ENCODE measurements at regions not wholly inside any gene's neighbourhood (a gene's known extent, or its start where the extent isn't known, plus 50 kb on each side); places are given as distances from the start of the nearest gene placed in this dataset.

GRCh38 chr12:87381742-87382141 lies 647.5 kb downstream of the C12orf50 start:
- DNase-seq: peak in 1 of 3 donors; percentile 7
- Histone ChIP-seq H3K27me3 (replicated peaks in 2 of 5; ENCODE audit: control insufficient read depth in 4 of 5, insufficient read depth in 5 of 5, low read length in 4 of 5) (no peaks in the 10 kb centered on the region), H3K4me1 (ENCODE audit: control extremely low read depth in 1 of 4, control insufficient read depth in 4 of 4, insufficient read depth in 4 of 4, low read length in 3 of 4) (no peaks in the 10 kb centered on the region), H3K27ac (ENCODE audit: insufficient read depth in 1 of 2, low read depth in 1 of 2, low read length in 2 of 2, poor library complexity in 1 of 2, severe bottlenecking in 2 of 2) (no peak overlapping the region), H3K9me3 (ENCODE audit: control extremely low read depth in 1 of 5, control insufficient read depth in 4 of 5, insufficient read depth in 2 of 5, low read depth in 1 of 5, low read length in 4 of 5) (no peaks in the 10 kb centered on the region), H3K4me3 (ENCODE audit: control insufficient read depth in 1 of 7, extremely low read depth in 1 of 7, insufficient read depth in 4 of 7, low read depth in 2 of 7, low read length in 6 of 7) (no peak overlapping the region), H3K36me3 (ENCODE audit: control insufficient read depth in 4 of 4, insufficient read depth in 4 of 4, low read length in 3 of 4) (no peaks in the 10 kb centered on the region)
- ChIA-PET CTCF (no interaction called here), POLR2A (no interaction called here)
- no CpG with 5 or more reads among the region's 1 CpG for WGBS (ENCODE audit: insufficient coverage)

- ChIA-PET CTCF (no interaction called here), POLR2A (no interaction called here)
Measured at GRCh38 chr12:87378526-87378925, 650.7 kb downstream of the C12orf50 start.

DNA sequence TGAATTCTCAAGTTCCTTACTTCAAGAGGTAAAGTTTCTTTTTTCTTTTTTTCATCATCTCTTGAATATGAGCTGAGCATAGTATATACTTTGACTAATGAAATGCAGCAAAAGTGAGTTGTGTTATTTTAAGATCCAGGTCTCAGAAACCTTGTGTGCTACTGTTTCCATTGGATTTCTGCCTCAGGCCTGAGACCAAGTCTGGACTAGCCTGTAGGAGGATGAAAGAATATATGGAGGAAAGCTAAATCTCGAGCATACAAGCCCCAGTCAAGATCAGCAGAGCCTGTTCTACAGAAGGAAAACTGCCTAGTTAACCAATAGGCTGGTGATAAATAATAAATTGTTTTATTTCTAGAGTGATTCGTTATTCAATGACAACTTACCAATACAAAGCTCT lies 652.5 kb downstream of the C12orf50 start:
- Histone ChIP-seq H3K27ac (ENCODE audit: insufficient read depth in 1 of 2, low read depth in 1 of 2, low read length in 2 of 2, poor library complexity in 1 of 2, severe bottlenecking in 2 of 2) (no peak overlapping the region), H3K9me3 (ENCODE audit: control extremely low read depth in 1 of 5, control insufficient read depth in 4 of 5, insufficient read depth in 2 of 5, low read depth in 1 of 5, low read length in 4 of 5) (peaks cover 0 to 1% (median 0%) of the 10 kb centered on the region in 5 experiments), H3K27me3 (replicated peaks in 2 of 5; ENCODE audit: control insufficient read depth in 4 of 5, insufficient read depth in 5 of 5, low read length in 4 of 5) (no peaks in the 10 kb centered on the region), H3K4me3 (ENCODE audit: control insufficient read depth in 1 of 7, extremely low read depth in 1 of 7, insufficient read depth in 4 of 7, low read depth in 2 of 7, low read length in 6 of 7) (no peak overlapping the region), H3K4me1 (ENCODE audit: control extremely low read depth in 1 of 4, control insufficient read depth in 4 of 4, insufficient read depth in 4 of 4, low read length in 3 of 4) (no peaks in the 10 kb centered on the region), H3K36me3 (ENCODE audit: control insufficient read depth in 4 of 4, insufficient read depth in 4 of 4, low read length in 3 of 4) (no peaks in the 10 kb centered on the region)
- 100% methylated on average over 1 of the region's 2 CpGs for WGBS (ENCODE audit: insufficient coverage)
- DNase-seq: no peak
- CTCF ChIA-PET: no interaction called here
- POLR2A ChIA-PET: interaction anchor here (0.5 kb wide), 1 partner anchor 1402 kb away, joined by 6 read pairs; no protein-coding TSS in a partner anchor

More at GRCh38 chr12:87378526-87378925, 650.7 kb downstream of the C12orf50 start:
- Histone ChIP-seq H3K9me3 (ENCODE audit: control extremely low read depth in 1 of 5, control insufficient read depth in 4 of 5, insufficient read depth in 2 of 5, low read depth in 1 of 5, low read length in 4 of 5) (peaks cover 0 to 1% (median 0%) of the 10 kb centered on the region in 5 experiments), H3K4me3 (ENCODE audit: control insufficient read depth in 1 of 7, extremely low read depth in 1 of 7, insufficient read depth in 4 of 7, low read depth in 2 of 7, low read length in 6 of 7) (no peak overlapping the region), H3K4me1 (ENCODE audit: control extremely low read depth in 1 of 4, control insufficient read depth in 4 of 4, insufficient read depth in 4 of 4, low read length in 3 of 4) (no peaks in the 10 kb centered on the region), H3K27me3 (replicated peaks in 2 of 5; ENCODE audit: control insufficient read depth in 4 of 5, insufficient read depth in 5 of 5, low read length in 4 of 5) (no peaks in the 10 kb centered on the region), H3K36me3 (ENCODE audit: control insufficient read depth in 4 of 4, insufficient read depth in 4 of 4, low read length in 3 of 4) (no peaks in the 10 kb centered on the region), H3K27ac (ENCODE audit: insufficient read depth in 1 of 2, low read depth in 1 of 2, low read length in 2 of 2, poor library complexity in 1 of 2, severe bottlenecking in 2 of 2) (no peak overlapping the region)
- DNase-seq: no peak
- WGBS (ENCODE audit: insufficient coverage): no CpG with 5 or more reads among the region's 2 CpGs

DNA sequence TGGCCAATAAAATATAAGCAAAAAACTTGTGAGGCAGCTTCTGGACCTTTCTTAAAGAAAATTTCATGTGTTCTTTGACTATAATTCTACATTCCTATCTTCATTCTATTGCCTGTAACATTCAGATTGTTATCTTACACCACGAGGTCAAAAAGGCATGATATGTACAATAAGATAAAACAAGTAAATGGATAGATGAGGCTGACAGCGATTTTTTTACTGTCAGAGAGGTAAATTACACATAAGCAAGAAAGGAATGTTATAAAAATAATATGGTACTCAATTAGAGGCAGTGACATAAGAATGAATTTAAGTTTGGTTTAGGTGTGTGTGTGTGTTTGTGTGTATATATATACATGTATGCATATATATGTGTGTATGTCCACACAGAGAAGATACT lies 660.0 kb downstream of the C12orf50 start:
- DNase-seq: no peak
- Histone ChIP-seq H3K27me3 (replicated peaks in 2 of 5; ENCODE audit: control insufficient read depth in 4 of 5, insufficient read depth in 5 of 5, low read length in 4 of 5) (no peaks in the 10 kb centered on the region), H3K36me3 (ENCODE audit: control insufficient read depth in 4 of 4, insufficient read depth in 4 of 4, low read length in 3 of 4) (no peaks in the 10 kb centered on the region), H3K4me3 (ENCODE audit: control insufficient read depth in 1 of 7, extremely low read depth in 1 of 7, insufficient read depth in 4 of 7, low read depth in 2 of 7, low read length in 6 of 7) (no peak overlapping the region), H3K27ac (ENCODE audit: insufficient read depth in 1 of 2, low read depth in 1 of 2, low read length in 2 of 2, poor library complexity in 1 of 2, severe bottlenecking in 2 of 2) (no peak overlapping the region), H3K9me3 (ENCODE audit: control extremely low read depth in 1 of 5, control insufficient read depth in 4 of 5, insufficient read depth in 2 of 5, low read depth in 1 of 5, low read length in 4 of 5) (no peaks in the 10 kb centered on the region), H3K4me1 (ENCODE audit: control extremely low read depth in 1 of 4, control insufficient read depth in 4 of 4, insufficient read depth in 4 of 4, low read length in 3 of 4) (no peaks in the 10 kb centered on the region)
- CTCF ChIA-PET: no interaction called here
- POLR2A ChIA-PET: no interaction called here
- 29% methylated on average over 1 of the region's 2 CpGs for WGBS (ENCODE audit: insufficient coverage)

DNA sequence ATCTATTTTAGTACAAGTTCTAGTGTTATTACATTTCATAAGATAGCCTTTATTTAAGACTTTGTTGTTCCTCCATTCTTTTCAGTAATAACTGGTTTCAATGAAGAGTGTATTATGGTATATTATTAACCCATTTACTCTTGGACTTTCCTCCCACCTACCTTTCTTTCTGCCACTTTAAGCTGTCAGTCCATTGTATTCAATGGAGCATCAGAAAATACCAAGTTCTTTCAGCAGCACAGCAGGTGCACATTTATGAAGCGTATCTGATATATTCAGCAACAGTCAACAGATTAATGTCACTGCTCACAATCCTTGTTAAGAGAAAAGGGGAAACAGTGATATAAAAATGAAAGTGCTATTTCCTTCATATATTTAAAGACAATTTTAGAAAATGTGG lies 660.9 kb downstream of the C12orf50 start:
- Histone ChIP-seq H3K4me3 (ENCODE audit: control insufficient read depth in 1 of 7, extremely low read depth in 1 of 7, insufficient read depth in 4 of 7, low read depth in 2 of 7, low read length in 6 of 7) (no peak overlapping the region), H3K4me1 (ENCODE audit: control extremely low read depth in 1 of 4, control insufficient read depth in 4 of 4, insufficient read depth in 4 of 4, low read length in 3 of 4) (no peaks in the 10 kb centered on the region), H3K27me3 (replicated peaks in 2 of 5; ENCODE audit: control insufficient read depth in 4 of 5, insufficient read depth in 5 of 5, low read length in 4 of 5) (no peaks in the 10 kb centered on the region), H3K27ac (ENCODE audit: insufficient read depth in 1 of 2, low read depth in 1 of 2, low read length in 2 of 2, poor library complexity in 1 of 2, severe bottlenecking in 2 of 2) (no peak overlapping the region), H3K9me3 (ENCODE audit: control extremely low read depth in 1 of 5, control insufficient read depth in 4 of 5, insufficient read depth in 2 of 5, low read depth in 1 of 5, low read length in 4 of 5) (no peaks in the 10 kb centered on the region), H3K36me3 (ENCODE audit: control insufficient read depth in 4 of 4, insufficient read depth in 4 of 4, low read length in 3 of 4) (no peaks in the 10 kb centered on the region)
- no peak for DNase-seq
- POLR2A ChIA-PET: no interaction called here
- CTCF ChIA-PET: no interaction called here
- WGBS (ENCODE audit: insufficient coverage): 100% methylated on average over 1 of the region's 1 CpG

GRCh38 chr12:87365423-87365822 lies 663.8 kb downstream of the C12orf50 start:
- DNase-seq: no peak
- H3K27ac ChIP-seq (ENCODE audit: insufficient read depth in 1 of 2, low read depth in 1 of 2, low read length in 2 of 2, poor library complexity in 1 of 2, severe bottlenecking in 2 of 2): no peak overlapping the region
- ChIA-PET CTCF (no interaction called here), POLR2A (no interaction called here)
- H3K4me3 ChIP-seq (ENCODE audit: control insufficient read depth in 1 of 7, extremely low read depth in 1 of 7, insufficient read depth in 4 of 7, low read depth in 2 of 7, low read length in 6 of 7): no peak overlapping the region
- H3K27me3 ChIP-seq (replicated peaks in 2 of 5; ENCODE audit: control insufficient read depth in 4 of 5, insufficient read depth in 5 of 5, low read length in 4 of 5): no peaks in the 10 kb centered on the region
- H3K4me1 ChIP-seq (ENCODE audit: control extremely low read depth in 1 of 4, control insufficient read depth in 4 of 4, insufficient read depth in 4 of 4, low read length in 3 of 4): no peaks in the 10 kb centered on the region
- H3K36me3 ChIP-seq (ENCODE audit: control insufficient read depth in 4 of 4, insufficient read depth in 4 of 4, low read length in 3 of 4): no peaks in the 10 kb centered on the region
- no CpG with 5 or more reads among the region's 1 CpG for WGBS (ENCODE audit: insufficient coverage)
- H3K9me3 ChIP-seq (ENCODE audit: control extremely low read depth in 1 of 5, control insufficient read depth in 4 of 5, insufficient read depth in 2 of 5, low read depth in 1 of 5, low read length in 4 of 5): peaks cover 0 to under 1% (median 0%) of the 10 kb centered on the region in 5 experiments

- ChIA-PET CTCF (no interaction called here), POLR2A (no interaction called here)
- Histone ChIP-seq H3K36me3 (ENCODE audit: control insufficient read depth in 4 of 4, insufficient read depth in 4 of 4, low read length in 3 of 4) (no peaks in the 10 kb centered on the region), H3K9me3 (ENCODE audit: control extremely low read depth in 1 of 5, control insufficient read depth in 4 of 5, insufficient read depth in 2 of 5, low read depth in 1 of 5, low read length in 4 of 5) (peaks cover 0 to 1% (median 0%) of the 10 kb centered on the region in 5 experiments), H3K27me3 (replicated peaks in 2 of 5; ENCODE audit: control insufficient read depth in 4 of 5, insufficient read depth in 5 of 5, low read length in 4 of 5) (no peaks in the 10 kb centered on the region), H3K4me3 (ENCODE audit: control insufficient read depth in 1 of 7, extremely low read depth in 1 of 7, insufficient read depth in 4 of 7, low read depth in 2 of 7, low read length in 6 of 7) (no peak overlapping the region), H3K4me1 (ENCODE audit: control extremely low read depth in 1 of 4, control insufficient read depth in 4 of 4, insufficient read depth in 4 of 4, low read length in 3 of 4) (no peaks in the 10 kb centered on the region), H3K27ac (ENCODE audit: insufficient read depth in 1 of 2, low read depth in 1 of 2, low read length in 2 of 2, poor library complexity in 1 of 2, severe bottlenecking in 2 of 2) (no peak overlapping the region)
- DNase-seq: no peak
- 100% methylated on average over 1 of the region's 8 CpGs for WGBS (ENCODE audit: insufficient coverage)
Measured at GRCh38 chr12:87363497-87364084, 665.6 kb downstream of the C12orf50 start.

Measured in common myeloid progenitor, CD34-positive (primary cell).